ENCODE measurements at regions not wholly inside any gene's neighbourhood (a gene's known extent, or its start where the extent isn't known, plus 50 kb on each side); places are given as distances from the start of the nearest gene placed in this dataset.

- no peaks in the 10 kb centered on the region for H3K9me3 ChIP-seq (ENCODE audit: low read length)
- Mint-ChIP-seq H3K4me1 (no peaks in the 10 kb centered on the region), H3K9me3 (peaks cover 4 to 7% (median 4%) of the 10 kb centered on the region in 5 donors), H3K36me3 (no peaks in the 10 kb centered on the region), H3K4me3 (no peak overlapping the region), H3K27me3 (no peaks in the 10 kb centered on the region), H3K27ac (no peak overlapping the region)
- H3K27ac ChIP-seq (ENCODE audit: low read depth, low read length) = no peak overlapping the region
- no peaks in the 10 kb centered on the region for H3K36me3 ChIP-seq (ENCODE audit: insufficient read depth, low read length)
- CTCF ChIA-PET = no interaction called here
- POLR2A ChIA-PET = no interaction called here
- no peaks in the 10 kb centered on the region for H3K27me3 ChIP-seq (ENCODE audit: insufficient read depth, low read length, poor library complexity, severe bottlenecking)
- no peak for DNase-seq
- no peak overlapping the region for H3K4me3 ChIP-seq (ENCODE audit: low read length)
- no peaks in the 10 kb centered on the region for H3K4me1 ChIP-seq (ENCODE audit: insufficient read depth, low read length)
Observed at GRCh38 chr1:95728841-95729240, 494.8 kb downstream of the RWDD3 start.

GRCh38 chr1:95730986-95731385 is 497.0 kb downstream of the RWDD3 start:
- Mint-ChIP-seq H3K27ac (no peak overlapping the region), H3K4me1 (no peaks in the 10 kb centered on the region), H3K9me3 (peaks cover 0 to 15% (median 4%) of the 10 kb centered on the region in 5 donors), H3K27me3 (no peaks in the 10 kb centered on the region), H3K4me3 (no peak overlapping the region), H3K36me3 (no peaks in the 10 kb centered on the region)
- no peak overlapping the region for H3K27ac ChIP-seq (ENCODE audit: low read depth, low read length)
- no peak overlapping the region for H3K4me3 ChIP-seq (ENCODE audit: low read length)
- ChIA-PET POLR2A (no interaction called here), CTCF (no interaction called here)
- no peaks in the 10 kb centered on the region for H3K27me3 ChIP-seq (ENCODE audit: insufficient read depth, low read length, poor library complexity, severe bottlenecking)
- H3K4me1 ChIP-seq (ENCODE audit: insufficient read depth, low read length) = no peaks in the 10 kb centered on the region
- DNase-seq = no peak
- H3K36me3 ChIP-seq (ENCODE audit: insufficient read depth, low read length) = no peaks in the 10 kb centered on the region
- H3K9me3 ChIP-seq (ENCODE audit: low read length) = no peaks in the 10 kb centered on the region

- DNase-seq = no peak
- CTCF ChIA-PET = no interaction called here
- Histone ChIP-seq H3K9me3 (ENCODE audit: low read length) (no peaks in the 10 kb centered on the region), H3K4me1 (ENCODE audit: insufficient read depth, low read length) (no peaks in the 10 kb centered on the region), H3K27me3 (ENCODE audit: insufficient read depth, low read length, poor library complexity, severe bottlenecking) (no peaks in the 10 kb centered on the region), H3K36me3 (ENCODE audit: insufficient read depth, low read length) (no peaks in the 10 kb centered on the region), H3K4me3 (ENCODE audit: low read length) (no peak overlapping the region), H3K27ac (ENCODE audit: low read depth, low read length) (no peak overlapping the region)
- Mint-ChIP-seq H3K4me3 (no peak overlapping the region), H3K36me3 (no peaks in the 10 kb centered on the region), H3K27ac (no peak overlapping the region), H3K9me3 (peaks cover 0 to 15% (median 4%) of the 10 kb centered on the region in 5 donors), H3K4me1 (no peaks in the 10 kb centered on the region), H3K27me3 (no peaks in the 10 kb centered on the region)
- POLR2A ChIA-PET = no interaction called here
Observed at GRCh38 chr1:95731466-95731865, 497.5 kb downstream of the RWDD3 start.

- H3K4me3 ChIP-seq (ENCODE audit: low read length) = no peak overlapping the region
- Mint-ChIP-seq H3K4me1 (no peaks in the 10 kb centered on the region), H3K4me3 (no peak overlapping the region), H3K27ac (no peak overlapping the region), H3K27me3 (no peaks in the 10 kb centered on the region), H3K9me3 (peaks cover 5 to 15% (median 5%) of the 10 kb centered on the region in 5 donors), H3K36me3 (no peaks in the 10 kb centered on the region)
- no peak overlapping the region for H3K27ac ChIP-seq (ENCODE audit: low read depth, low read length)
- H3K9me3 ChIP-seq (ENCODE audit: low read length) = no peaks in the 10 kb centered on the region
- no peaks in the 10 kb centered on the region for H3K4me1 ChIP-seq (ENCODE audit: insufficient read depth, low read length)
- no peaks in the 10 kb centered on the region for H3K27me3 ChIP-seq (ENCODE audit: insufficient read depth, low read length, poor library complexity, severe bottlenecking)
- no peak for DNase-seq
- CTCF ChIA-PET = no interaction called here
- POLR2A ChIA-PET = no interaction called here
- H3K36me3 ChIP-seq (ENCODE audit: insufficient read depth, low read length) = no peaks in the 10 kb centered on the region
Observed at GRCh38 chr1:95733031-95733430, 499.0 kb downstream of the RWDD3 start.

GRCh38 chr1:95733671-95734070 is 499.7 kb downstream of the RWDD3 start:
- H3K9me3 ChIP-seq (ENCODE audit: low read length) = no peaks in the 10 kb centered on the region
- Mint-ChIP-seq H3K27me3 (no peaks in the 10 kb centered on the region), H3K27ac (no peak overlapping the region), H3K36me3 (no peaks in the 10 kb centered on the region), H3K4me1 (no peaks in the 10 kb centered on the region), H3K9me3 (peaks cover 5 to 15% (median 6%) of the 10 kb centered on the region in 5 donors), H3K4me3 (no peak overlapping the region)
- no peaks in the 10 kb centered on the region for H3K4me1 ChIP-seq (ENCODE audit: insufficient read depth, low read length)
- H3K4me3 ChIP-seq (ENCODE audit: low read length) = no peak overlapping the region
- CTCF ChIA-PET = no interaction called here
- H3K27me3 ChIP-seq (ENCODE audit: insufficient read depth, low read length, poor library complexity, severe bottlenecking) = no peaks in the 10 kb centered on the region
- H3K27ac ChIP-seq (ENCODE audit: low read depth, low read length) = no peak overlapping the region
- no peaks in the 10 kb centered on the region for H3K36me3 ChIP-seq (ENCODE audit: insufficient read depth, low read length)
- POLR2A ChIA-PET = no interaction called here
- no peak for DNase-seq

- POLR2A ChIA-PET = no interaction called here
- Mint-ChIP-seq H3K27ac (no peak overlapping the region), H3K4me3 (no peak overlapping the region)
Observed at GRCh38 chr1:95734560-95734959, 500.6 kb downstream of the RWDD3 start.

GRCh38 chr1:95742591-95743089 is 508.6 kb downstream of the RWDD3 start:
- DNase-seq = no peak
- H3K4me3 ChIP-seq (ENCODE audit: low read length) = no peak overlapping the region
- H3K36me3 Mint-ChIP-seq = no peaks in the 10 kb centered on the region
- POLR2A ChIA-PET = no interaction called here
- no peaks in the 10 kb centered on the region for H3K27me3 ChIP-seq (ENCODE audit: insufficient read depth, low read length, poor library complexity, severe bottlenecking)
- no peak overlapping the region for H3K4me3 Mint-ChIP-seq
- no peaks in the 10 kb centered on the region for H3K9me3 ChIP-seq (ENCODE audit: low read length)
- peaks cover 0 to 13% (median 6%) of the 10 kb centered on the region in 5 donors for H3K9me3 Mint-ChIP-seq
- H3K27ac Mint-ChIP-seq = no peak overlapping the region
- H3K4me1 ChIP-seq (ENCODE audit: insufficient read depth, low read length) = no peaks in the 10 kb centered on the region
- H3K27me3 Mint-ChIP-seq = no peaks in the 10 kb centered on the region
- no peaks in the 10 kb centered on the region for H3K36me3 ChIP-seq (ENCODE audit: insufficient read depth, low read length)
- H3K27ac ChIP-seq (ENCODE audit: low read depth, low read length) = no peak overlapping the region
- no peaks in the 10 kb centered on the region for H3K4me1 Mint-ChIP-seq
- CTCF ChIA-PET = no interaction called here

More at GRCh38 chr1:95734560-95734959, 500.6 kb downstream of the RWDD3 start:
- Histone ChIP-seq H3K27ac (ENCODE audit: low read depth, low read length) (no peak overlapping the region), H3K27me3 (ENCODE audit: insufficient read depth, low read length, poor library complexity, severe bottlenecking) (no peaks in the 10 kb centered on the region), H3K9me3 (ENCODE audit: low read length) (no peaks in the 10 kb centered on the region), H3K4me1 (ENCODE audit: insufficient read depth, low read length) (no peaks in the 10 kb centered on the region), H3K36me3 (ENCODE audit: insufficient read depth, low read length) (no peaks in the 10 kb centered on the region), H3K4me3 (ENCODE audit: low read length) (no peak overlapping the region)
- CTCF ChIA-PET = no interaction called here
- no peaks in the 10 kb centered on the region for H3K27me3 Mint-ChIP-seq
- DNase-seq = no peak
- H3K36me3 Mint-ChIP-seq = no peaks in the 10 kb centered on the region
- H3K9me3 Mint-ChIP-seq = peaks cover 5 to 15% (median 8%) of the 10 kb centered on the region in 5 donors
- no peaks in the 10 kb centered on the region for H3K4me1 Mint-ChIP-seq

GRCh38 chr1:95744731-95745130 is 510.7 kb downstream of the RWDD3 start:
- POLR2A ChIA-PET = no interaction called here
- Mint-ChIP-seq H3K36me3 (no peaks in the 10 kb centered on the region), H3K4me3 (no peak overlapping the region), H3K4me1 (no peaks in the 10 kb centered on the region), H3K27ac (no peak overlapping the region), H3K27me3 (no peaks in the 10 kb centered on the region), H3K9me3 (peaks cover 0 to 12% (median 2%) of the 10 kb centered on the region in 5 donors)
- no peak for DNase-seq
- Histone ChIP-seq H3K4me3 (ENCODE audit: low read length) (no peak overlapping the region), H3K27ac (ENCODE audit: low read depth, low read length) (no peak overlapping the region), H3K9me3 (ENCODE audit: low read length) (no peaks in the 10 kb centered on the region), H3K4me1 (ENCODE audit: insufficient read depth, low read length) (no peaks in the 10 kb centered on the region), H3K27me3 (ENCODE audit: insufficient read depth, low read length, poor library complexity, severe bottlenecking) (no peaks in the 10 kb centered on the region), H3K36me3 (ENCODE audit: insufficient read depth, low read length) (no peaks in the 10 kb centered on the region)
- CTCF ChIA-PET = no interaction called here

All from CD8-positive, alpha-beta memory T cell (primary cell).